Spleen (tissue), 11 donors: ENCODE measurements at regions not wholly inside any gene's neighbourhood (a gene's known extent, or its start where the extent isn't known, plus 50 kb on each side); places are given as distances from the start of the nearest gene placed in this dataset.
A peak's percentile ranks its signal among the peaks of the same experiment; 100 is the strongest.

Experiments
- DNase-seq: peaks from one replicate; pipeline ENCODE4 v3.0.0-alpha.2; 2020
- H3K27ac ChIP-seq, 8 donors: fragments of 200-600 bp; sonication (generic) in 7 of 8; 1 replicate in 4 of 8; 2 replicates in 4 of 8; pipeline versions ENCODE4 v1.5.0 to v1.8.0; 2016 to 2021; ENCODE audit warnings: inconsistent platforms in 4 of 8, mild to moderate bottlenecking in 4 of 8, moderate library complexity in 1 of 8
- H3K27me3 ChIP-seq, 7 donors: fragments of 200-600 bp; sonication (generic) in 6 of 7; replicated peaks in 1 of 7; 1 replicate in 4 of 7; 2 replicates in 3 of 7; pipeline versions ENCODE4 v1.5.0 to v1.8.0; 2016 to 2021; ENCODE audit warnings: inconsistent platforms in 3 of 7, mild to moderate bottlenecking in 1 of 7
- H3K36me3 ChIP-seq, 6 donors: fragments of 200-600 bp; sonication (generic) in 5 of 6; 1 replicate in 4 of 6; 2 replicates in 2 of 6; pipeline versions ENCODE4 v1.5.0 to v1.8.0; 2016 to 2021; ENCODE audit warnings: inconsistent platforms in 2 of 6
- H3K4me1 ChIP-seq, 6 donors: fragments of 200-600 bp; sonication (generic) in 5 of 6; 1 replicate in 3 of 6; 2 replicates in 3 of 6; pipeline versions ENCODE4 v1.5.0 to v1.8.0; 2016 to 2021; ENCODE audit warnings: inconsistent platforms in 3 of 6
- H3K4me3 ChIP-seq, 8 donors: fragments of 200-600 bp; sonication (generic) in 7 of 8; 1 replicate in 4 of 8; 2 replicates in 4 of 8; pipeline versions ENCODE4 v1.5.0 to v1.8.0; 2016 to 2021; ENCODE audit warnings: inconsistent platforms in 4 of 8, mild to moderate bottlenecking in 4 of 8, moderate library complexity in 2 of 8
- H3K9me3 ChIP-seq, 8 donors: fragments of 200-600 bp; sonication (generic) in 7 of 8; 1 replicate in 4 of 8; 2 replicates in 4 of 8; pipeline versions ENCODE4 v1.5.0 to v1.8.0; 2016 to 2021; ENCODE audit warnings: inconsistent platforms in 4 of 8
- POLR2A ChIP-seq, 3 donors: fragments of 450-650 bp; IDR thresholded peaks; one replicate each; pipeline ENCODE4 v1.5.1; 2017; ENCODE audit warnings: antibody characterized with exemption in 3 of 3, mild to moderate bottlenecking in 1 of 3
- POLR2AphosphoS5 ChIP-seq, 3 donors: sonication (generic); formaldehyde crosslinking; IDR thresholded peaks; one replicate each; pipeline ENCODE4 v1.5.1; 2017; ENCODE audit warnings: antibody characterized with exemption in 3 of 3
- WGBS, 5 donors: extraction: QIAGEN DNeasy Blood & Tissue Kit in 3 of 5; methylation state at CpG; one replicate each; pipeline versions ENCODE4 v1.1.5 to v1.1.7; 2013 to 2018; 5-methylcytosine and 5-hydroxymethylcytosine counted together
- intact Hi-C: fragments of 100-400 bp; cut with DNase I; formaldehyde crosslinking; loops from one replicate; pipeline ENCODE4 v1.15.0; 2023; ENCODE audit warnings: low total_unique reads
- TF ChIP-seq, protein P1 (sequence below), 11 experiments: fragments of 200-600 bp in 7 of 11; fragments of 450-650 bp in 4 of 11; sonication (generic) in 4 of 11; IDR thresholded peaks in 8 of 11; conservative IDR thresholded peaks in 3 of 11; 1 replicate in 7 of 11; 2 replicates in 4 of 11; pipeline versions ENCODE4 v1.4.0 to v1.8.0; 2016 to 2021; ENCODE audit warnings: antibody characterized with exemption in 11 of 11, inconsistent platforms in 4 of 11, mild to moderate bottlenecking in 1 of 11
- donor health status: healthy with polysubstance abuse.
- donor health status: DM: no; HTN: no; CAD: no; lungs with moderate emphysema.
- donor health status: DM: no; HTN: no; CAD: no.
- donor health status: Bipolar disorder and iron deficiency.
- donor health status: healthy.
- donor health status: DM: no; HTN: no; CAD: no.
- donor health status: DM: yes; HTN: yes; CAD: no.

DNA sequence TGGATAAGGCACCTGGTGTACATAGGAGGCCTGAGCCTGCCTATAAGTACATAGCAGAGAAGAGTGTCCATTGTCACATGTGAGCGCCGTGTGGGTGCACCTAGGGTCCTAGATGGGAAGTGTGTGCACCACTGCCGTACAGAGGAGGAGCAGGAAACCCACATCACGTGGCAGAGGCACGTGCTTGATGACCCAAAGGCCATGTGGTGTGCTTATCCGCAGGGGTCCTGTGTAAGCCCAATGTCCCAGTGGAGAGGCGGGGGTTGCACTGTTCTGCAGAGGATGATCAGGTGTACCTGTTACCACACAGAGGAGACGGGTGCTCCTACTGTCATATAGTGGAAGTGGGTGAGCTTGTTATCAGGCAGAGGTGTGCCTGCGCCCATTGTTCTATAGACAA lies 354.1 kb upstream of the IRX2 start:
- no peak overlapping the region for H3K27ac ChIP-seq
- H3K4me3 ChIP-seq, result no peak overlapping the region
- 51 to 67% (median 58%) methylated on average over 6 to 9 of the region's 9 CpGs for WGBS, 5 donors
- no peaks in the 10 kb centered on the region for H3K4me1 ChIP-seq
- TF ChIP-seq POLR2AphosphoS5 (IDR thresholded peaks at IDR 0.05), result no peak
- no peak for TF ChIP-seq POLR2A (IDR thresholded peaks at IDR 0.05)
- TF ChIP-seq, protein P1, sequence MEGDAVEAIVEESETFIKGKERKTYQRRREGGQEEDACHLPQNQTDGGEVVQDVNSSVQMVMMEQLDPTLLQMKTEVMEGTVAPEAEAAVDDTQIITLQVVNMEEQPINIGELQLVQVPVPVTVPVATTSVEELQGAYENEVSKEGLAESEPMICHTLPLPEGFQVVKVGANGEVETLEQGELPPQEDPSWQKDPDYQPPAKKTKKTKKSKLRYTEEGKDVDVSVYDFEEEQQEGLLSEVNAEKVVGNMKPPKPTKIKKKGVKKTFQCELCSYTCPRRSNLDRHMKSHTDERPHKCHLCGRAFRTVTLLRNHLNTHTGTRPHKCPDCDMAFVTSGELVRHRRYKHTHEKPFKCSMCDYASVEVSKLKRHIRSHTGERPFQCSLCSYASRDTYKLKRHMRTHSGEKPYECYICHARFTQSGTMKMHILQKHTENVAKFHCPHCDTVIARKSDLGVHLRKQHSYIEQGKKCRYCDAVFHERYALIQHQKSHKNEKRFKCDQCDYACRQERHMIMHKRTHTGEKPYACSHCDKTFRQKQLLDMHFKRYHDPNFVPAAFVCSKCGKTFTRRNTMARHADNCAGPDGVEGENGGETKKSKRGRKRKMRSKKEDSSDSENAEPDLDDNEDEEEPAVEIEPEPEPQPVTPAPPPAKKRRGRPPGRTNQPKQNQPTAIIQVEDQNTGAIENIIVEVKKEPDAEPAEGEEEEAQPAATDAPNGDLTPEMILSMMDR (IDR thresholded peaks at IDR 0.05 in 8 of 11, conservative IDR thresholded peaks at IDR 0.05 in 3 of 11), result no peak
- H3K27me3 ChIP-seq, result peaks cover 0 to 68% (median 0%) of the 10 kb centered on the region in 7 donors
- intact Hi-C loops, result no loop called here
- no peak for DNase-seq
- H3K9me3 ChIP-seq, result no peaks in the 10 kb centered on the region
- no peaks in the 10 kb centered on the region for H3K36me3 ChIP-seq

DNA sequence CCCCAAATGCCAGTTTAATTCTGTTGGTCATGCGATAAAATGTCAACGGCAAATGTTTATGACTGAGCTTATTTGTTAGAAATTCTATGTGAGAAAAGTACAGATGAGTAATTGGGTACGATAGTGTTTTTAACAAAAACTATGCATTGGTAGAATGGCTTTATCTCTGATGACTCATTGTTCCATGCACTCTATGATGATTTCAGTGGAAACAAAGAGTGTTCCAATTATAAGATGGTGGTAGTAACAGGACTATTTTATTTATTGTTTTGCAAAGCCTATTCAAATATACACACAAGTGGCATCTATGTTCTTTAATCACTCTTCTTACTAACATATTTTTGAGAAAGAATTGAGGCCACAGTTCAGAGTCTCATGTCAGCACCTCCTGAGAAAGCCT lies 353.7 kb upstream of the IRX2 start:
- Histone ChIP-seq H3K4me3 (no peak overlapping the region), H3K9me3 (no peaks in the 10 kb centered on the region), H3K27me3 (peaks cover 0 to 73% (median 0%) of the 10 kb centered on the region in 7 donors), H3K27ac (no peak overlapping the region), H3K36me3 (no peaks in the 10 kb centered on the region), H3K4me1 (no peaks in the 10 kb centered on the region)
- TF ChIP-seq POLR2AphosphoS5 (IDR thresholded peaks at IDR 0.05), result no peak
- intact Hi-C loops, result no loop called here
- no peak for DNase-seq
- WGBS, 5 donors, result 86 to 93% (median 88%) methylated on average over 3 of the region's 3 CpGs

DNA sequence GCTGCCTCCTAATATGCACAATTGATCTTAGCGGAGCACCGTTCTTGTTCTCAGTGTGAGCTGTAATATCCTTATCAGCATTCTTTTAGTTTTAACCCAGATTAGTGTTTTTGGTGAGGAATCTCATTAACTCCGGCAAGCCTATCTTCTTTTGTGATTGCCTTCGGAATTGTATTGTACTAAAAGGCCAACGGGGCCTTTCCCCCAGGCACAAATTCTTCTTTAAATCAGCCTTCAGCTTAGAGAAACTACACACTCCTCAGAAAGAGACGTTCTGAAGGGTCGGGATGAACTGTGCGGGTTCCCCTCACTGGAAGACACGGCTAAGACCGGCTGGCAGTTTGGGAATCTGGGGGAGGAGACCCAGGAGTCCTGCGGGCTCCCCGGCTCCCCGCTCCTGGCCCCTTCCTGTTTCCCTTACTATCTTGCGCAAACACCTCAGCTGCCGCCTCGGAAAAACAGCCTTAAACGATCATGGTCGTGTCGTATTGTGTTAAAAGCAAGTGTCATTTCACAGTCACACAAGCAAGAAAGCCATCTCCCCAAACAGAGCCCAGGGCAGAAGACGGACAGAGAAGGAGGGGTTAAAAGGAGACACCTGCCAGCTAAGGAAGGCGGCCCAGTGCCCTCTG lies 353.1 kb upstream of the IRX2 start:
- no peak for DNase-seq
- no peak overlapping the region for H3K27ac ChIP-seq
- H3K27me3 ChIP-seq, result peaks cover 0 to 78% (median 0%) of the 10 kb centered on the region in 7 donors
- H3K4me1 ChIP-seq, result no peaks in the 10 kb centered on the region
- no peaks in the 10 kb centered on the region for H3K9me3 ChIP-seq
- WGBS, 5 donors, result 11 to 19% (median 14%) methylated on average over 20 to 21 of the region's 21 CpGs
- H3K4me3 ChIP-seq, result no peak overlapping the region
- H3K36me3 ChIP-seq, result no peaks in the 10 kb centered on the region
- intact Hi-C loops, result no loop called here
- TF ChIP-seq POLR2A (IDR thresholded peaks at IDR 0.05) (no peak), POLR2AphosphoS5 (IDR thresholded peaks at IDR 0.05) (no peak)
- TF ChIP-seq, protein P1 (IDR thresholded peaks at IDR 0.05 in 8 of 11, conservative IDR thresholded peaks at IDR 0.05 in 3 of 11), result no peak

DNA sequence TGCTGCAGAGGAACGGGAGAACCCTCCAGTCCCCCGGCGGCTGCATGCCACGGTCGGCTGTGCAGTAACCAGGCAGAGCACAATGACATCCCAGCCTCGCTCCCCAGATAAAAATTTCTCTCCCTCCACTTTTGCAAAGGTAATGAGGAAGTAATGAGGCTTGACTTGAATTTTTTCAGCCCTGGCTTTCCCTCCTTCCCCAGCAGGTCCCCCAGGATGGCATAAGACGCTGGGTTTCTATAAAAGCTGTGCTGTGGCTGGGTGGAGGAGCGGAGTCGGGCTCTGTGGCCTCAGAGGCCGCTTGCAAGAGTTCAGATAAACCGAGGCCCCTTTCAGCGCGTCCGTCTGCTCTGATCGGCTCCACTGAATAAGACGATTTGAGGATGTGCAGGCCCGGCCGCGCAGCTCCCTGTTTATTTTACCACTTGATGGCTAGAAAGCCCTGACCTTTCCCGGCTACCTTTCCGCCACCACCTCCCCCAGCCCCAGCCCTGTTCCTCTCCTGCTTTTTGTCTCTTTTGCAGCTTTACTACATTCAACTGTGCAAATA lies 351.9 kb upstream of the IRX2 start:
- TF ChIP-seq POLR2A (IDR thresholded peaks at IDR 0.05) (no peak), POLR2AphosphoS5 (IDR thresholded peaks at IDR 0.05) (no peak)
- TF ChIP-seq, protein P1 (IDR thresholded peaks at IDR 0.05 in 8 of 11, conservative IDR thresholded peaks at IDR 0.05 in 3 of 11), result no peak
- Histone ChIP-seq H3K4me3 (no peak overlapping the region), H3K36me3 (no peaks in the 10 kb centered on the region), H3K27ac (no peak overlapping the region), H3K27me3 (peaks cover 0 to 78% (median 0%) of the 10 kb centered on the region in 7 donors), H3K9me3 (no peaks in the 10 kb centered on the region), H3K4me1 (no peaks in the 10 kb centered on the region)
- DNase-seq, result peak; percentile 49
- intact Hi-C loops, result no loop called here
- 18 to 27% (median 24%) methylated on average over 21 of the region's 21 CpGs for WGBS, 5 donors
